ENCODE measurements at regions not wholly inside any gene's neighbourhood (a gene's known extent, or its start where the extent isn't known, plus 50 kb on each side); places are given as distances from the start of the nearest gene placed in this dataset.
"Not testable (repeated sequence)": the region's sequence is repeated elsewhere in the genome, so short reads cannot be mapped to it uniquely, and the experiment has no call there.

- no peak for DNase-seq
Observed at GRCh38 chr4:110424144-110424543, 51.8 kb upstream of the ENPEP start.

- DNase-seq = no peak
Observed at GRCh38 chr4:110418641-110419040, 57.3 kb upstream of the ENPEP start.

- no peak for DNase-seq
Observed at GRCh38 chr4:110417136-110417535, 58.8 kb upstream of the ENPEP start.

GRCh38 chr4:110415478-110415877 is 60.5 kb upstream of the ENPEP start:
- no peak for DNase-seq

GRCh38 chr4:110415041-110415440 is 60.9 kb upstream of the ENPEP start:
- no peak for DNase-seq

GRCh38 chr4:110414561-110414920 is 61.4 kb upstream of the ENPEP start:
- DNase-seq = no peak

GRCh38 chr4:110413807-110414560 is 62.0 kb upstream of the ENPEP start:
- not testable (repeated sequence) for DNase-seq

- no peak for DNase-seq
Observed at GRCh38 chr4:110412354-110413065, 63.4 kb upstream of the ENPEP start.

- no peak for DNase-seq
Observed at GRCh38 chr4:110411574-110412011, 64.4 kb upstream of the ENPEP start.

- DNase-seq = not testable (repeated sequence)
Observed at GRCh38 chr4:110410853-110411573, 64.9 kb upstream of the ENPEP start.

GRCh38 chr4:110400086-110400485 is 75.9 kb upstream of the ENPEP start:
- DNase-seq = no peak

- not testable (repeated sequence) for DNase-seq
Observed at GRCh38 chr4:110399046-110399445, 76.9 kb upstream of the ENPEP start.

- no peak for DNase-seq
Observed at GRCh38 chr4:110396963-110397362, 79.0 kb upstream of the ENPEP start.

GRCh38 chr4:110395421-110395820 is 80.5 kb upstream of the ENPEP start:
- no peak for DNase-seq

- DNase-seq = no peak
Observed at GRCh38 chr4:110394871-110395270, 81.1 kb upstream of the ENPEP start.

- no peak for DNase-seq
Observed at GRCh38 chr4:110381784-110382183, 94.2 kb upstream of the ENPEP start.

- DNase-seq = no peak
Observed at GRCh38 chr4:110372485-110372884, 103.5 kb upstream of the ENPEP start.

- no peak for DNase-seq
Observed at GRCh38 chr4:110371016-110371770, 104.8 kb upstream of the ENPEP start.

GRCh38 chr4:110368409-110368808 is 107.5 kb upstream of the ENPEP start:
- DNase-seq = no peak

- DNase-seq = no peak
Observed at GRCh38 chr4:110367156-110367555, 108.8 kb upstream of the ENPEP start.

- no peak for DNase-seq
Observed at GRCh38 chr4:110365761-110366160, 110.2 kb upstream of the ENPEP start.

- no peak for DNase-seq
Observed at GRCh38 chr4:110364911-110365520, 110.9 kb upstream of the ENPEP start.

GRCh38 chr4:110361921-110362320 is 114.0 kb upstream of the ENPEP start:
- DNase-seq = no peak

Measured in midbrain (tissue), 1 donor.